ENCODE measurements at regions not wholly inside any gene's neighbourhood (a gene's known extent, or its start where the extent isn't known, plus 50 kb on each side); places are given as distances from the start of the nearest gene placed in this dataset.

DNA sequence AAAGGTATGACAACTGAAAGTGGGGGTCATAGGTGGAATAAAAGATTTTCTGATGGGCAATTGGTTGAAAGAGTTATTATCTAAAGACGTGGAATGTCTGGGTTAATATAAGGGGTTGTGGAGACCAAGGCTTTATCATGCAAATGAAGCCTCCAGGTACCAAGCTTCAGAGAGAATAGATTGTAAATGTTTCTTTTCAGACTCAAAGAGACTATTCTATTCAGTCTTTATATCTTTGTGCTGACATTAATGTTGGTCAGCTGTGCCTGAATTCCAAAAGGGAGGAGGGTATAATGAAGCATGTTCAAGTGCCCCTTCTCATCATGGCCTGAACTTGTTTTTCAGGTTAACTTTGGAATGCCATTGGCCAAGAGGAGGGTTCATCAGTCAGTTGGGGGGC lies 145.3 kb downstream of the SETD4 start:
- TF ChIP-seq TEAD4 (IDR thresholded peaks at IDR 0.05; ENCODE audit: borderline replicate concordance, insufficient read depth) (no peak), EP300 (IDR thresholded peaks at IDR 0.05; ENCODE audit: borderline replicate concordance in 1 of 2, low read depth in 1 of 2, low read length in 1 of 2) (no peak), CTCF (IDR thresholded peaks at IDR 0.05) (no peak), POLR2AphosphoS5 (IDR thresholded peaks at IDR 0.05; ENCODE audit: low read depth, low read length) (no peak), JUND (IDR thresholded peaks at IDR 0.05) (no peak), YY1 (IDR thresholded peaks at IDR 0.05; ENCODE audit: low read depth) (no peak)
- TF ChIP-seq, protein P1, sequence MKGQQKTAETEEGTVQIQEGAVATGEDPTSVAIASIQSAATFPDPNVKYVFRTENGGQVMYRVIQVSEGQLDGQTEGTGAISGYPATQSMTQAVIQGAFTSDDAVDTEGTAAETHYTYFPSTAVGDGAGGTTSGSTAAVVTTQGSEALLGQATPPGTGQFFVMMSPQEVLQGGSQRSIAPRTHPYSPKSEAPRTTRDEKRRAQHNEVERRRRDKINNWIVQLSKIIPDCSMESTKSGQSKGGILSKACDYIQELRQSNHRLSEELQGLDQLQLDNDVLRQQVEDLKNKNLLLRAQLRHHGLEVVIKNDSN (IDR thresholded peaks at IDR 0.05; ENCODE audit: borderline replicate concordance, low read depth): no peak
- TF ChIP-seq, protein P2, sequence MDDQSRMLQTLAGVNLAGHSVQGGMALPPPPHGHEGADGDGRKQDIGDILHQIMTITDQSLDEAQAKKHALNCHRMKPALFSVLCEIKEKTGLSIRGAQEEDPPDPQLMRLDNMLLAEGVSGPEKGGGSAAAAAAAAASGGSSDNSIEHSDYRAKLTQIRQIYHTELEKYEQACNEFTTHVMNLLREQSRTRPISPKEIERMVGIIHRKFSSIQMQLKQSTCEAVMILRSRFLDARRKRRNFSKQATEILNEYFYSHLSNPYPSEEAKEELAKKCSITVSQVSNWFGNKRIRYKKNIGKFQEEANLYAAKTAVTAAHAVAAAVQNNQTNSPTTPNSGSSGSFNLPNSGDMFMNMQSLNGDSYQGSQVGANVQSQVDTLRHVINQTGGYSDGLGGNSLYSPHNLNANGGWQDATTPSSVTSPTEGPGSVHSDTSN (IDR thresholded peaks at IDR 0.05): no peak

Data from SK-N-SH (cell line).